ENCODE measurements at regions not wholly inside any gene's neighbourhood (a gene's known extent, or its start where the extent isn't known, plus 50 kb on each side); places are given as distances from the start of the nearest gene placed in this dataset.
"Not testable (repeated sequence)": the region's sequence is repeated elsewhere in the genome, so short reads cannot be mapped to it uniquely, and the experiment has no call there.

GRCh38 chr9:90167914-90168313 is 474.7 kb downstream of the DIRAS2 start:
- CTCF ChIA-PET: no interaction called here

GRCh38 chr9:90169490-90169889 is 473.1 kb downstream of the DIRAS2 start:
- no peaks in the 10 kb centered on the region for H3K79me2 ChIP-seq (ENCODE audit: insufficient read depth)
- POLR2A ChIA-PET: no interaction called here
- no peaks in the 10 kb centered on the region for H3K9me2 ChIP-seq
- no peak overlapping the region for H3K9ac ChIP-seq
- H3K4me3 ChIP-seq (ENCODE audit: low read depth in 2 of 2, low read length in 1 of 2): no peak overlapping the region
- CTCF ChIA-PET: no interaction called here
- no peaks in the 10 kb centered on the region for H4K20me1 ChIP-seq (ENCODE audit: insufficient read depth)
- WGBS (ENCODE audit: low lambda C conversion rate): 18% methylated on average over 2 of the region's 2 CpGs
- no peaks in the 10 kb centered on the region for H3K27me3 ChIP-seq (ENCODE audit: insufficient read depth)
- H3K4me1 ChIP-seq (ENCODE audit: control insufficient read depth in 1 of 2, insufficient read depth in 2 of 2, low read depth in 1 of 2, low read length in 1 of 2): peaks cover 0 to 3% of the 10 kb centered on the region in 2 experiments; a peak in 1 of 4 replicates
- no peak overlapping the region for H3K4me2 ChIP-seq
- no peaks in the 10 kb centered on the region for H3K9me3 ChIP-seq
- no peaks in the 10 kb centered on the region for H3F3A ChIP-seq (replicated peaks; ENCODE audit: insufficient read depth)
- DNase-seq: no peak
- TF ChIP-seq SMC3 (IDR thresholded peaks at IDR 0.05; ENCODE audit: low read depth, low read length) (no peak), EZH2phosphoT487 (IDR thresholded peaks at IDR 0.05; ENCODE audit: borderline replicate concordance, low read depth) (no peak), TEAD4 (IDR thresholded peaks at IDR 0.05; ENCODE audit: borderline replicate concordance, insufficient read depth) (no peak)
- no peak overlapping the region for H3K27ac ChIP-seq (ENCODE audit: low read depth in 2 of 2, low read length in 1 of 2)
- H2AFZ ChIP-seq (ENCODE audit: low read depth): no peak overlapping the region
- H3K36me3 ChIP-seq (replicated peaks in 1 of 2; ENCODE audit: control insufficient read depth in 1 of 2, insufficient read depth in 2 of 2, low read length in 1 of 2): no peaks in the 10 kb centered on the region

More at GRCh38 chr9:90167914-90168313, 474.7 kb downstream of the DIRAS2 start:
- no peaks in the 10 kb centered on the region for H3F3A ChIP-seq (replicated peaks; ENCODE audit: insufficient read depth)
- no peaks in the 10 kb centered on the region for H3K9me2 ChIP-seq
- no peaks in the 10 kb centered on the region for H3K27me3 ChIP-seq (ENCODE audit: insufficient read depth)
- H3K9me3 ChIP-seq: no peaks in the 10 kb centered on the region
- 27% methylated on average over 2 of the region's 2 CpGs for WGBS (ENCODE audit: low lambda C conversion rate)
- H3K4me2 ChIP-seq: no peak overlapping the region
- no peaks in the 10 kb centered on the region for H4K20me1 ChIP-seq (ENCODE audit: insufficient read depth)
- TF ChIP-seq MXI1 (IDR thresholded peaks at IDR 0.05; ENCODE audit: low read depth, low read length): no peak
- no peak for TF ChIP-seq USF2 (IDR thresholded peaks at IDR 0.05; ENCODE audit: borderline replicate concordance, low read depth, low read length)
- TF ChIP-seq POLR2AphosphoS5 (IDR thresholded peaks at IDR 0.05; ENCODE audit: low read depth, low read length): no peak
- TF ChIP-seq GABPA (IDR thresholded peaks at IDR 0.05; ENCODE audit: low read depth): no peak
- TF ChIP-seq PBX3 (IDR thresholded peaks at IDR 0.05): no peak
- TF ChIP-seq FOXJ3 (CRISPR knock-in tag; IDR thresholded peaks at IDR 0.05): no peak
- no peak for TF ChIP-seq TCF12 (IDR thresholded peaks at IDR 0.05)
- no peak for TF ChIP-seq SMC3 (IDR thresholded peaks at IDR 0.05; ENCODE audit: low read depth, low read length)
- no peak for TF ChIP-seq IRF3 (IDR thresholded peaks at IDR 0.05; ENCODE audit: low read depth, low read length)
- POLR2A ChIA-PET: no interaction called here
- peaks cover 0 to 3% of the 10 kb centered on the region in 2 experiments; a peak in 1 of 4 replicates for H3K4me1 ChIP-seq (ENCODE audit: control insufficient read depth in 1 of 2, insufficient read depth in 2 of 2, low read depth in 1 of 2, low read length in 1 of 2)
- H3K4me3 ChIP-seq (ENCODE audit: low read depth in 2 of 2, low read length in 1 of 2): no peak overlapping the region
- H3K36me3 ChIP-seq (replicated peaks in 1 of 2; ENCODE audit: control insufficient read depth in 1 of 2, insufficient read depth in 2 of 2, low read length in 1 of 2): no peaks in the 10 kb centered on the region
- H2AFZ ChIP-seq (ENCODE audit: low read depth): no peak overlapping the region
- H3K79me2 ChIP-seq (ENCODE audit: insufficient read depth): no peaks in the 10 kb centered on the region
- no peak overlapping the region for H3K9ac ChIP-seq
- H3K27ac ChIP-seq (ENCODE audit: low read depth in 2 of 2, low read length in 1 of 2): no peak overlapping the region
- no peak for DNase-seq

GRCh38 chr9:90173935-90174334 is 468.7 kb downstream of the DIRAS2 start:
- H3K9me3 ChIP-seq; H3K79me2 ChIP-seq (ENCODE audit: insufficient read depth); H3K4me1 ChIP-seq (ENCODE audit: control insufficient read depth in 1 of 2, insufficient read depth in 2 of 2, low read depth in 1 of 2, low read length in 1 of 2); H3F3A ChIP-seq (replicated peaks; ENCODE audit: insufficient read depth); H3K36me3 ChIP-seq (replicated peaks in 1 of 2; ENCODE audit: control insufficient read depth in 1 of 2, insufficient read depth in 2 of 2, low read length in 1 of 2); CTCF ChIA-PET; H3K9me2 ChIP-seq; H3K27me3 ChIP-seq (ENCODE audit: insufficient read depth); DNase-seq; H4K20me1 ChIP-seq (ENCODE audit: insufficient read depth); H3K9ac ChIP-seq; H2AFZ ChIP-seq (ENCODE audit: low read depth); H3K4me2 ChIP-seq; H3K27ac ChIP-seq (ENCODE audit: low read depth in 2 of 2, low read length in 1 of 2); H3K4me3 ChIP-seq (ENCODE audit: low read depth in 2 of 2, low read length in 1 of 2); POLR2A ChIA-PET: not testable (repeated sequence)
- 60% methylated on average over 4 of the region's 4 CpGs for WGBS (ENCODE audit: low lambda C conversion rate)

- H3K9ac ChIP-seq; DNase-seq; H3K4me3 ChIP-seq (ENCODE audit: low read depth in 2 of 2, low read length in 1 of 2); H3K27ac ChIP-seq (ENCODE audit: low read depth in 2 of 2, low read length in 1 of 2); H3K36me3 ChIP-seq (replicated peaks in 1 of 2; ENCODE audit: control insufficient read depth in 1 of 2, insufficient read depth in 2 of 2, low read length in 1 of 2); H3K79me2 ChIP-seq (ENCODE audit: insufficient read depth); H3F3A ChIP-seq (replicated peaks; ENCODE audit: insufficient read depth); H3K9me3 ChIP-seq; H3K27me3 ChIP-seq (ENCODE audit: insufficient read depth); H2AFZ ChIP-seq (ENCODE audit: low read depth); H3K4me2 ChIP-seq; POLR2A ChIA-PET; H3K9me2 ChIP-seq; CTCF ChIA-PET; H3K4me1 ChIP-seq (ENCODE audit: control insufficient read depth in 1 of 2, insufficient read depth in 2 of 2, low read depth in 1 of 2, low read length in 1 of 2); H4K20me1 ChIP-seq (ENCODE audit: insufficient read depth): not testable (repeated sequence)
- 45% methylated on average over 10 of the region's 10 CpGs for WGBS (ENCODE audit: low lambda C conversion rate)
Measured at GRCh38 chr9:90174346-90174745, 468.3 kb downstream of the DIRAS2 start.

Measured in SK-N-SH (cell line).